OCI-LY3 (cell line): ENCODE measurements at regions not wholly inside any gene's neighbourhood (a gene's known extent, or its start where the extent isn't known, plus 50 kb on each side); places are given as distances from the start of the nearest gene placed in this dataset.

Experiments used
- CTCF ChIP-seq: fragments of 200-600, 300-600 bp; sonication (generic); IDR thresholded peaks from 2 replicates; pipeline ENCODE4 v1.5.1; 2014; ENCODE audit warnings: antibody characterized with exemption, low read length, low read depth
- EZH2phosphoT487 ChIP-seq: fragments of 200-600 bp; shearing (Covaris generic); IDR thresholded peaks from 2 replicates; pipeline ENCODE4 v1.6.1; 2018; ENCODE audit warnings: antibody characterized with exemption, mixed run types, low read depth

DNA sequence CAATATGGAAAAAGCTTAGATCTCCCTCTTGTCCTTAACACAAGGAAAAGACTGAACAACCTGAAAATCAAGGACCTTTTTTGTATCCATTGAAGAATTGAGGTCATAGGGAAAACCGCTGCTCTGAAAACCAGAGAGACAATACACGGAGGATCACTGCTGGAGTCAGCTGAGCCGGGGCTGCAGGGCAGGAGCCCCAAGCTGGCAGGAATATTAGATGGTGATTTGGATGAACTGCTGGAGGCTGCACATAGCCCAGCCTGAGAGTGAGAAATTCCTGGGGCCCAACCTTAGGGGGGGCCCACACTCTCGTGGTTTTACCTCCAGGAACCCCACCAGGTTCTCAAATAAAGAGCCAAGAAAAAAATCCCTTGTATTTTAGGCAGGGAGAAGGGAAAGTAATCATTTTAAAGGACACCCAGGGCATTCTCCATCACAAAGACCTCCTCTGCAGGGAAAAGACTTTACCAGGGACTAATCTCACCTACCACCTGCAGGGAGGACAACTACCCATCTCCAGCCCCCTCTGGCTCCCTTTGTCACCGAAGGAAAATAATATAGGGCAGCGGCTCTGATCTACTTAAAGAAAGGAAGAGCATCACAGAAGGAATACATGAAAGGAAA, 55.4 kb upstream of the RNF32 start:
- TF ChIP-seq CTCF (no peak), EZH2phosphoT487 (no peak)
